Epithelial cell of proximal tubule (primary cell): ENCODE measurements at regions not wholly inside any gene's neighbourhood (a gene's known extent, or its start where the extent isn't known, plus 50 kb on each side); places are given as distances from the start of the nearest gene placed in this dataset.

Experiments
- DNase-seq: peaks from one replicate; pipeline ENCODE4 v3.0.0-alpha.2; 2011; ENCODE audit warnings: low read depth
- H3K4me3 ChIP-seq: 2 replicates; pipeline ENCODE4 v1.5.1; 2011; ENCODE audit warnings: low read depth, mild to moderate bottlenecking, low read length
- CTCF ChIP-seq: conservative IDR thresholded peaks from 2 replicates; pipeline ENCODE4 v1.5.1; 2012; ENCODE audit warnings: low read depth, mild to moderate bottlenecking, low read length

GRCh38 chr1:23632479-23633160, 59.0 kb upstream of the RPL11 start:
- H3K4me3 ChIP-seq: no peak overlapping the region
- no peak for TF ChIP-seq CTCF
- DNase-seq: no peak

GRCh38 chr1:23629708-23630290, 61.8 kb upstream of the RPL11 start:
- H3K4me3 ChIP-seq: no peak overlapping the region
- no peak for DNase-seq
- no peak for TF ChIP-seq CTCF

- TF ChIP-seq CTCF: no peak
- no peak overlapping the region for H3K4me3 ChIP-seq
- no peak for DNase-seq
Measured at GRCh38 chr1:23628951-23629387, 62.6 kb upstream of the RPL11 start.

- TF ChIP-seq CTCF: no peak
- no peak for DNase-seq
- H3K4me3 ChIP-seq: no peak overlapping the region
Measured at GRCh38 chr1:23627069-23627735, 64.4 kb upstream of the RPL11 start.

- no peak for DNase-seq
- TF ChIP-seq CTCF: no peak
- no peak overlapping the region for H3K4me3 ChIP-seq
Measured at GRCh38 chr1:23625929-23626535, 65.6 kb upstream of the RPL11 start.

GRCh38 chr1:23625459-23625858, 66.1 kb upstream of the RPL11 start:
- no peak overlapping the region for H3K4me3 ChIP-seq
- no peak for DNase-seq
- no peak for TF ChIP-seq CTCF
